ENCODE measurements at regions not wholly inside any gene's neighbourhood (a gene's known extent, or its start where the extent isn't known, plus 50 kb on each side); places are given as distances from the start of the nearest gene placed in this dataset.

DNA sequence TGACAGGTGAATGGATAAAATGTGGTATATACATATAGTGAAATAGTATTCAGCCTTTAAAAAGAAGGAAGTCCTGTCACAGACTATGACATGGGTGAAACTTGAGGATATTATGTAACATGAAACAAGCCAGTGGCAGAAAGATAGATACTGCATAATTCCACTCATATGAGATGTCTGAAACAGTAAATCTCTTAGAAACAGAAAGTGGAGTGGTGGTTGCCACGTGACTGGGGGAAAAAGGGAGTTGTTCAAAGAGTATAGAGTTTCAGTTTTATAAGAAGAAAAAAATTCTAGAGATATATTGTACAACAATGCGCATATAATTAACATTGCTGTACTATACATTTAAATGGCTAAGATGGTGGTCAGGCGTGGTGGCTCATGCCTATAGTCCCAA lies 178.2 kb upstream of the ATP5MC3 start:
- intact Hi-C loops (cut with micrococcal nuclease): no loop called here
- no peak for DNase-seq (ENCODE audit: low read depth, low spot score)
- RAD21 ChIA-PET (ENCODE audit: low non-redundant PET in 1 of 2, low total read pairs in 2 of 2, uncharacterized antibody in 2 of 2, unreplicated experiment in 2 of 2): no interaction called here
- Histone ChIP-seq H4K20me1 (ENCODE audit: insufficient read depth) (no peaks in the 10 kb centered on the region), H3K4me3 (replicated peaks in 1 of 2; ENCODE audit: low read depth in 1 of 2, low read length in 2 of 2) (no peak overlapping the region), H3K36me3 (ENCODE audit: control insufficient read depth in 1 of 2, insufficient read depth in 2 of 2, low read length in 2 of 2) (no peaks in the 10 kb centered on the region), H3K9ac (ENCODE audit: low read length) (no peak overlapping the region), H3K4me2 (ENCODE audit: low read length) (no peak overlapping the region), H3K4me1 (ENCODE audit: control insufficient read depth in 1 of 2, insufficient read depth in 2 of 2, low read length in 2 of 2) (no peaks in the 10 kb centered on the region), H3K79me2 (ENCODE audit: insufficient read depth, low read length) (no peaks in the 10 kb centered on the region), H3K9me2 (ENCODE audit: insufficient read depth) (no peaks in the 10 kb centered on the region), H3K27ac (ENCODE audit: low read depth, low read length) (no peak overlapping the region), H3K9me3 (ENCODE audit: control insufficient read depth in 1 of 2, insufficient read depth in 1 of 2, low read depth in 1 of 2, low read length in 2 of 2) (no peaks in the 10 kb centered on the region), H3K27me3 (ENCODE audit: insufficient read depth, low read length) (no peaks in the 10 kb centered on the region), H2AFZ (ENCODE audit: low read depth, low read length, poor library complexity, severe bottlenecking) (no peak overlapping the region)
- BruUV-seq (replicated peaks): no TSS peak
- POLR2A ChIA-PET: no interaction called here
- no peak for TF ChIP-seq JUND (IDR thresholded peaks at IDR 0.05)
- no peak for TF ChIP-seq ZNF274 (IDR thresholded peaks at IDR 0.05; ENCODE audit: low read depth, low read length)
- TF ChIP-seq SRF (IDR thresholded peaks at IDR 0.05; ENCODE audit: low read depth): no peak
- TF ChIP-seq, protein P1, sequence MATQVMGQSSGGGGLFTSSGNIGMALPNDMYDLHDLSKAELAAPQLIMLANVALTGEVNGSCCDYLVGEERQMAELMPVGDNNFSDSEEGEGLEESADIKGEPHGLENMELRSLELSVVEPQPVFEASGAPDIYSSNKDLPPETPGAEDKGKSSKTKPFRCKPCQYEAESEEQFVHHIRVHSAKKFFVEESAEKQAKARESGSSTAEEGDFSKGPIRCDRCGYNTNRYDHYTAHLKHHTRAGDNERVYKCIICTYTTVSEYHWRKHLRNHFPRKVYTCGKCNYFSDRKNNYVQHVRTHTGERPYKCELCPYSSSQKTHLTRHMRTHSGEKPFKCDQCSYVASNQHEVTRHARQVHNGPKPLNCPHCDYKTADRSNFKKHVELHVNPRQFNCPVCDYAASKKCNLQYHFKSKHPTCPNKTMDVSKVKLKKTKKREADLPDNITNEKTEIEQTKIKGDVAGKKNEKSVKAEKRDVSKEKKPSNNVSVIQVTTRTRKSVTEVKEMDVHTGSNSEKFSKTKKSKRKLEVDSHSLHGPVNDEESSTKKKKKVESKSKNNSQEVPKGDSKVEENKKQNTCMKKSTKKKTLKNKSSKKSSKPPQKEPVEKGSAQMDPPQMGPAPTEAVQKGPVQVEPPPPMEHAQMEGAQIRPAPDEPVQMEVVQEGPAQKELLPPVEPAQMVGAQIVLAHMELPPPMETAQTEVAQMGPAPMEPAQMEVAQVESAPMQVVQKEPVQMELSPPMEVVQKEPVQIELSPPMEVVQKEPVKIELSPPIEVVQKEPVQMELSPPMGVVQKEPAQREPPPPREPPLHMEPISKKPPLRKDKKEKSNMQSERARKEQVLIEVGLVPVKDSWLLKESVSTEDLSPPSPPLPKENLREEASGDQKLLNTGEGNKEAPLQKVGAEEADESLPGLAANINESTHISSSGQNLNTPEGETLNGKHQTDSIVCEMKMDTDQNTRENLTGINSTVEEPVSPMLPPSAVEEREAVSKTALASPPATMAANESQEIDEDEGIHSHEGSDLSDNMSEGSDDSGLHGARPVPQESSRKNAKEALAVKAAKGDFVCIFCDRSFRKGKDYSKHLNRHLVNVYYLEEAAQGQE (IDR thresholded peaks at IDR 0.05; ENCODE audit: low read depth): no peak
- no peak for TF ChIP-seq CBX3 (IDR thresholded peaks at IDR 0.05; ENCODE audit: low read depth)
- TF ChIP-seq, protein P2, sequence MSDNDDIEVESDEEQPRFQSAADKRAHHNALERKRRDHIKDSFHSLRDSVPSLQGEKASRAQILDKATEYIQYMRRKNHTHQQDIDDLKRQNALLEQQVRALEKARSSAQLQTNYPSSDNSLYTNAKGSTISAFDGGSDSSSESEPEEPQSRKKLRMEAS (IDR thresholded peaks at IDR 0.05): no peak
- no peak for TF ChIP-seq SP1 (IDR thresholded peaks at IDR 0.05; ENCODE audit: low read depth)
- TF ChIP-seq ZFX (IDR thresholded peaks at IDR 0.05): no peak
- TF ChIP-seq POLR2AphosphoS5 (IDR thresholded peaks at IDR 0.05; ENCODE audit: low read depth, low read length): no peak
- no peak for TF ChIP-seq CEBPB (IDR thresholded peaks at IDR 0.05; ENCODE audit: low read depth)
- TF ChIP-seq EZH2 (IDR thresholded peaks at IDR 0.05): no peak
- CTCF ChIA-PET: no interaction called here
- no peak for ATAC-seq
